Loucy (cell line): ENCODE measurements at regions not wholly inside any gene's neighbourhood (a gene's known extent, or its start where the extent isn't known, plus 50 kb on each side); places are given as distances from the start of the nearest gene placed in this dataset.

Experiments
- CTCF ChIP-seq: fragments of 200-600 bp; sonication (generic); conservative IDR thresholded peaks from 2 replicates; pipeline ENCODE4 v1.5.1; 2014; ENCODE audit warnings: mild to moderate bottlenecking, antibody characterized with exemption, low read length
- EZH2phosphoT487 ChIP-seq: fragments of 200-600 bp; IDR thresholded peaks from 2 replicates; pipeline ENCODE4 v1.6.1; 2018; ENCODE audit warnings: antibody characterized with exemption, mild to moderate bottlenecking, moderate library complexity, borderline replicate concordance

GRCh38 chr10:10891124-10892082 lies 126.3 kb upstream of the CELF2 start:
- TF ChIP-seq CTCF (no peak), EZH2phosphoT487 (no peak)
